Psoas muscle (tissue), 7 donors: ENCODE measurements at regions not wholly inside any gene's neighbourhood (a gene's known extent, or its start where the extent isn't known, plus 50 kb on each side); places are given as distances from the start of the nearest gene placed in this dataset.

Experiments
- ATAC-seq, 4 donors: fragments of 200-7000 bp; cut with Tn5 transposase; one replicate each; pipeline ENCODE4 v1.9.1; 2020; ENCODE audit warnings: moderate library complexity in 3 of 4, mild to moderate bottlenecking in 2 of 4
- DNase-seq, 2 donors: peaks; one replicate each; pipeline ENCODE4 v3.0.0-alpha.2; 2020
- H3K27ac ChIP-seq: fragments of 200-600 bp; one replicate; pipeline ENCODE4 v1.8.0; 2022
- H3K27me3 ChIP-seq, 3 donors: fragments of 200-600 bp in 1 of 3; one replicate each; pipeline versions ENCODE4 v1.6.1 to v1.8.0; 2013 to 2022; ENCODE audit warnings: low read length in 2 of 3, mild to moderate bottlenecking in 2 of 3, moderate library complexity in 1 of 3; ENCODE audit not compliant: insufficient read depth in 3 of 3
- H3K36me3 ChIP-seq, 2 donors: fragments of 200-600 bp in 1 of 2; one replicate each; pipeline versions ENCODE4 v1.6.1 to v1.8.0; 2013 to 2022; ENCODE audit warnings: low read depth in 1 of 2, mild to moderate bottlenecking in 1 of 2, moderate library complexity in 1 of 2; ENCODE audit not compliant: insufficient read depth in 1 of 2
- H3K4me1 ChIP-seq: fragments of 200-600 bp; one replicate; pipeline ENCODE4 v1.8.0; 2022
- H3K4me3 ChIP-seq: fragments of 200-600 bp; one replicate; pipeline ENCODE4 v1.8.0; 2022; ENCODE audit warnings: mild to moderate bottlenecking
- H3K9me3 ChIP-seq: fragments of 200-600 bp; one replicate; pipeline ENCODE4 v1.8.0; 2022
- CTCF ChIP-seq: fragments of 200-600 bp; IDR thresholded peaks from one replicate; pipeline ENCODE4 v1.8.0; 2022; ENCODE audit warnings: antibody characterized with exemption
- WGBS, 3 donors: extraction: QIAGEN DNeasy Blood & Tissue Kit; methylation state at CpG; one replicate each; pipeline versions ENCODE4 v1.1.6 to v1.1.7; 2013; 5-methylcytosine and 5-hydroxymethylcytosine counted together
- intact Hi-C, 2 donors: fragments of 100-400 bp; cut with DNase I; formaldehyde crosslinking; loops; one replicate each; pipeline versions ENCODE4 v1.11.0 to v1.14.2; 2022
- donor health status: healthy with polysubstance abuse.
- donor health status: DM: no; HTN: no; CAD: no; lungs with moderate emphysema.
- donor health status: Bipolar disorder and iron deficiency.
- donor health status: healthy.
- donor health status: DM: yes; HTN: yes; CAD: no.
- donor health status: DM: no; HTN: no; CAD: no.
- donor health status: DM: yes; HTN: yes; CAD: no.

DNA sequence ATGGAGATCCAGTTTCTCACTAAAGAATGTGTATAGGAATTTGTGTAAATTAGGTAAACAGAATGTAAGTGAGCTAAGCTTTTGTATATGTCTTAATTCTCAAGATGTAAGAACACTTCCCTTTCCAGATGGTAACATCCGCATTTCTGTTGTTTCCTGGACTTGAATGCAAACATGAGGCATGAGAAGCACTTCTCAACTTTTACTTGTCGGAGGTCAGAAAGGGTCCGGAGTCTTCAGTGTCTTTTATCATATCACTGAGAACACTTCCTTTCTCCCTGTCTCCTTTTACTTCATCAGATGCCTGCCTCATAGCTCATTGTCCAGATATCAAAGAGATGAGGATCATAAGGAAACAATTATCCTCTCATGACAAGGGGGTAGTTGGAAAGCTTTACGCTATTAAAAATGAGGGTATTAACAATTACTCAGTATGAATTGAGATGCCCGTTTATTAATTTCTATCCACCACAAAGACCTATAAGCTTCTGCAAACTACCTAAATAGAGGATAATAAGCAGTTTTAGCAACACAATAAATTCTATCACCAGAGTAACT lies 214.1 kb upstream of the FLRT2 start:
- TF ChIP-seq CTCF = no peak
- intact Hi-C loops = no loop called here

DNA sequence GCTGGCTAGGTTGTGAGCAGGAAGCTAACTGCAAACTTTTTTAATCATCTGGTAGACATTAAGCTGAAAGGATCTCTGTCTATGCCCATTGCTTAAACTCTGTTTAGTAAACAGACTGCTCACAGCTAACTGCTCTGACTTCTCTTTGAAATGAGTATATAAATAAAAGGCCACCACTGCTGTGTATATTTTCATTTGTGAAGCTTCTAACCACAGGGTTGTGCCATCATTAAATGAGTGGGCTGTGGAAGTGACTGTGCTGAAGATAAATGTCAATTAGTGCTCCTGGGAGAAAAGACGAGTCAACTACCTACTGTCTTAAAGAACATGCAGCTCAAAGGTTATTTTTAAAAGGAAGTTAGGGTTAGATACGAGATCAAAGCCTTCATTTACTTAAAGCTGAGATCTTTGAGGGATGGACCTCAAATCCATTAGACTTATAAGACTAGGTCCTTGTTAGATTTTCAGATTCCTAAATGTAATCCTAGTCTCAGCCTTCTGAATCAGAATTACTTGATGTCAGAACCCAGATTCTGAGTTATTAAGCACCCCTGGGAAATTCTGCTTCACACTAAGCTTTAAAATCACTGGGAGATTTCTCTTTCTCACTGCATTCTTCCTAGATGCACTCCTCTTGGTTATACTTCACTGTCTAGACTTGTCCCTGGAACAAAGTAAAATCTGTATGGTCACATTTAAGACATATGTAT lies 213.1 kb upstream of the FLRT2 start:
- Histone ChIP-seq H3K27ac (no peak overlapping the region), H3K36me3 (no peaks in the 10 kb centered on the region), H3K4me3 (no peak overlapping the region), H3K27me3 (no peaks in the 10 kb centered on the region), H3K9me3 (no peaks in the 10 kb centered on the region), H3K4me1 (no peaks in the 10 kb centered on the region)
- intact Hi-C loops = no loop called here
- TF ChIP-seq CTCF = no peak
- no peak for ATAC-seq
- DNase-seq = no peak
- WGBS, 3 donors = 78 to 85% (median 81%) methylated on average over 2 of the region's 2 CpGs

More for the DNA sequence above, 214.1 kb upstream of the FLRT2 start:
- Histone ChIP-seq H3K9me3 (no peaks in the 10 kb centered on the region), H3K4me3 (no peak overlapping the region), H3K4me1 (no peaks in the 10 kb centered on the region), H3K27me3 (no peaks in the 10 kb centered on the region), H3K36me3 (no peaks in the 10 kb centered on the region), H3K27ac (no peak overlapping the region)
- no peak for ATAC-seq
- no peak for DNase-seq
- 72 to 87% (median 86%) methylated on average over 5 of the region's 5 CpGs for WGBS, 3 donors

- DNase-seq = no peak
- TF ChIP-seq CTCF = no peak
- intact Hi-C loops = no loop called here
- no peak overlapping the region for H3K4me3 ChIP-seq
- H3K27ac ChIP-seq = no peak overlapping the region
- 81 to 86% (median 84%) methylated on average over 3 of the region's 3 CpGs for WGBS, 3 donors
- no peaks in the 10 kb centered on the region for H3K36me3 ChIP-seq
- no peaks in the 10 kb centered on the region for H3K4me1 ChIP-seq
- no peak for ATAC-seq
- H3K9me3 ChIP-seq = no peaks in the 10 kb centered on the region
- no peaks in the 10 kb centered on the region for H3K27me3 ChIP-seq
These were observed 212.4 kb upstream of the FLRT2 start for GRCh38 chr14:85317491-85318021.

GRCh38 chr14:85319101-85319500 lies 210.8 kb upstream of the FLRT2 start:
- no peaks in the 10 kb centered on the region for H3K9me3 ChIP-seq
- no peak for DNase-seq
- intact Hi-C loops = no loop called here
- no peak overlapping the region for H3K4me3 ChIP-seq
- ATAC-seq = no peak
- TF ChIP-seq CTCF = no peak
- 80 to 92% (median 84%) methylated on average over 5 of the region's 5 CpGs for WGBS, 3 donors
- no peaks in the 10 kb centered on the region for H3K36me3 ChIP-seq
- H3K4me1 ChIP-seq = no peaks in the 10 kb centered on the region
- H3K27ac ChIP-seq = no peak overlapping the region
- H3K27me3 ChIP-seq = no peaks in the 10 kb centered on the region
